GM19023 (cell line): ENCODE measurements at regions not wholly inside any gene's neighbourhood (a gene's known extent, or its start where the extent isn't known, plus 50 kb on each side); places are given as distances from the start of the nearest gene placed in this dataset.
"Not testable (repeated sequence)": the region's sequence is repeated elsewhere in the genome, so short reads cannot be mapped to it uniquely, and the experiment has no call there.

Experiments
- ATAC-seq: cut with Tn5 transposase; IDR thresholded peaks from one replicate; pipeline ENCODE4 v1.9.1; 2021; ENCODE audit warnings: mild to moderate bottlenecking, moderate library complexity; ENCODE audit not compliant: unreplicated experiment

GRCh38 chr18:8912348-8913326 lies 189.9 kb upstream of the NDUFV2 start:
- no peak for ATAC-seq

DNA sequence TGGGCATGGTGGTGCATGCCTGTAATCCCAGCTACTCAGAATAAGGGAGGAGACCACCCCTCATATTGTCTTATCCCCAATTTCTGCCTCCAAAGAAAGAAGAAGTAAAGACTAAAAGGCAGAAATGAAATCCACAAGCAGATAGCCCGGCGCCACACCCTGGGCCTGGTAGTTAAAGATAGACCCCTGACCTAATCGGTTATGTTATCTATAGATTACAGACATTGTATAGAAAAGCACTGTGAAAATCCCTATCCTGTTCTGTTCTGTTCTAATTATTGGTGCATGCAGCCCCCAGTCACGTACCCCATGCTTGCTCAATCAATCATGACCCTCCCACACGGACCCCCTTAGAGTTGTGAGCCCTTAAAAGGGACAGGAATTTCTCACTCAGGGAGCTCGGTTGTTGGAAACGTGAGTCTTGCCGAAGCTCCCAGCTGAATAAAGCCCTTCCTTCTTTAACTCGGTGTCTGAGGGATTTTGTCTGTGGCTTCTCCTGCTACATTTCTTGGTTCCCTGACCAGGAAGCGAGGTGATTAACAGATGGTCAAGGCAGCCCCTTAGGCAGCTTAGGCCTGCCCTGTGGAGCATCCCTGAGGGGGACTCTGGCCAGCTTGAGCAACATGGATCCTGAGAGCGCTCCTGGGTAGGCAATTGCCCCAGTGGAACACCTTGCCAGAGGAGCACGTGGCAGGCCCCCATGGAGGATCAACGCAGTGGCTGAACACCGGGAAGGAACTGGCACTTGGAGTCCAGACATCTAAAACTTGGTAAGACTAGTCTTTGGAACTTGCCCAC lies 188.7 kb upstream of the NDUFV2 start:
- ATAC-seq: not testable (repeated sequence)

DNA sequence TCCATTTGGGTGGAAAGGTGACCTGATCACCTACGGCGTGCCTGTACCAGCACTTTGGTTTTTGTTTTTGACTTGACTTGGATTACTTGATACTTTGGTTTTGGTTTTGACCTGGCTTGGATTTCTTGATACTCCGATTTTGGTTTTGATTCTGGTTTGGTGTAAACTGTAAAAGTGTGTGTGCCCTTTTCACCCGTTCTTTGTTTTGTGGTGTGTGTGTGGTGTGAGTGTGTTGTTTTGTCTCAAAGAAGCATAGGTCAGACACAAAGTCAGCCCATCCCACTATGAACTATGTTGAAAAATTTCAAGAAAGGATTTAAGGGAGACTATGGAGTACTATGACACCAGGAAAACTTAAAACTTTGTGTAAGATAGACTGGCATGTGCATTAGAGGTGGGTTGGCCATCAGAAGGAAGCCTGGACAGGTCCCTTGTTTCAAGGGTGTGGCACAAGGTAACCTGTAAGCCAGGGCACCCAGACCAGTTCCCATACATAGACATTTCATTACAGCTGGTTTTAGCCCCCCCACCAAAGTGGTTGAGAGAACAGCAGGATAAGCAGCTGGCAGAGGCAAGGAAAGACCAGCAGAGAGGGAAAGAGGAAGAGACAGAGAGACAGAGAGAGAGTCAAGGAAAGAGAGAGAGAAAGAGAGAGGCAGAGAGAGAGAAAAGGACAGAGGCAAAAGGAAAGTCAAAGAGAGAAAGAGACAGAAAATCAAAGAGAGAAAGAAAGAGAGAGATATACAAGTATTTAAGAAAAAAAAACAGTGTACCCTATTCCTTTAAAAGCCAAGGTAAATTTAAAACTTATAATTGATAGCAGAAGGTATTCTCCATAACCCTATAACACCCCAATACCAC lies 187.9 kb upstream of the NDUFV2 start:
- not testable (repeated sequence) for ATAC-seq

DNA sequence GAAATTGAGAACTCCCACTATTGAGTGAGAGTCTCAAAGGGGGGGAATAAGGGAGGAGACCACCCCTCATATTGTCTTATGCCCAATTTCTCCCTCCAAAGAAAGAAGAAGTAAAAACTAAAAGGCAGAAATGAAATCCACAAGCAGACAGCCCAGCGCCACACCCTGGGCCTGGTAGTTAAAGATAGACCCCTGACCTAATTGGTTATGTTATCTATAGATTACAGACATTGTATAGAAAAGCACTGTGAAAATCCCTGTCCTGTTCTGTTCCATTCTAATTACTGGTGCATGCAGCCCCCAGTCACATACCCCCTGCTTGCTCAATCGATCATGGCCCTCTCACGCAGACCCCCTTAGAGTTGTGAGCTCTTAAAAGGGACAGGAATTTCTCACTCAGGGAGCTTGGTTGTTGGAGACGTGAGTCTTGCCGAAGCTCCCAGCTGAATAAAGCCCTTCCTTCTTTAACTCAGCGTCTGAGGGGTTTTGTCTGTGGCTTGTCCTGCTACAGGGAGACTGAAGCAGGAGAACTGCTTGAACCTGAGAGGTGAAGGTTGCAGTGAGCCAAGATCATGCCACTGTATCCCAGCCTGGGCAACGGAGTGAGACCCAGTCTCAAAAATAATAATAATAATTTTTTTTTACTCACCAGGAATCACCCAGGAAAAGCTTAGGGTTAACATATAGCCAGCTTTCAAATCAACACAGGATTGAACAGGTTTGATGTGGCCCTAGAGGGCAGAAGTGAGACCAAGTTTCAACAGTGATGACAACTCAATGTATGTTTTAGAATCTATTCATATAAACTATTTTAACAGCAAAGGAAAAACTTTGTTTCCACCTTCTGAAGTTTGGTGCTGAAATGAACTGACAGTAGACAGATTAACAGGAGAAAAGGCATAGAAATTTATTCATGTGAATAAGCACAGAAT lies 181.4 kb upstream of the NDUFV2 start:
- not testable (repeated sequence) for ATAC-seq

- ATAC-seq: no peak
These were observed 176.0 kb upstream of the NDUFV2 start for GRCh38 chr18:8926464-8926863.

- no peak for ATAC-seq
These were observed 174.5 kb upstream of the NDUFV2 start for GRCh38 chr18:8928044-8928443.

- ATAC-seq: no peak
These were observed 173.4 kb upstream of the NDUFV2 start for GRCh38 chr18:8928847-8929780.

DNA sequence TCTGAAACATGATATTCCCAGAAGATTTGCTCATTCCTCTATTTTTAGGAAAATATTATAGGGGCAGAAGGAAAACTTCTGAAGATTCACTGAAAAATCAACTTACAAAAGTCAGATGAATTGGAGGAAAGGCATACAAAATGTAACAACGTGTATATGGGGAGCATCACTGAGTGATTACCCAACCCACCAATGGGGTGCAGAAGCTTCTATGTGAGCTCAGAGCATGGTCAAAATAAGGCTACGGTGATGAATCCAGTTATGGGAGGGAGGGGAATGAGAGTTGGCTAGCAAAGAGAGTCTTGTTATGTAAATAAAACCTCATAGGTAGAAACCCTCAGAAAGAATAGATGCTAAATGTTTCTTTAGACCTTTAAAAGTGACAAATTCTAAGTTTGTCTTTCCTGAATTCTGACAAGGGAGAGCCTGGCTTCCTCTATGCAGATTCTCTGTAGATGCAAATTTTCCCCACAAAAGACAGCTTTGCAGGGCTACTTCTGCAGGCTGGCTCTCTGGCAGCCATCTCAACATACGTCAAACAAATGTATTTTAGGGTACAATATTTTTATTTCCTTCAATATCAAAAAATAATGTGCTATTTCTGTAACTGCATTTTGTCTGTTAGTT lies 171.4 kb upstream of the NDUFV2 start:
- no peak for ATAC-seq

- ATAC-seq: no peak
These were observed 169.6 kb upstream of the NDUFV2 start for GRCh38 chr18:8932866-8933265.

GRCh38 chr18:8933714-8934284 lies 168.7 kb upstream of the NDUFV2 start:
- no peak for ATAC-seq

DNA sequence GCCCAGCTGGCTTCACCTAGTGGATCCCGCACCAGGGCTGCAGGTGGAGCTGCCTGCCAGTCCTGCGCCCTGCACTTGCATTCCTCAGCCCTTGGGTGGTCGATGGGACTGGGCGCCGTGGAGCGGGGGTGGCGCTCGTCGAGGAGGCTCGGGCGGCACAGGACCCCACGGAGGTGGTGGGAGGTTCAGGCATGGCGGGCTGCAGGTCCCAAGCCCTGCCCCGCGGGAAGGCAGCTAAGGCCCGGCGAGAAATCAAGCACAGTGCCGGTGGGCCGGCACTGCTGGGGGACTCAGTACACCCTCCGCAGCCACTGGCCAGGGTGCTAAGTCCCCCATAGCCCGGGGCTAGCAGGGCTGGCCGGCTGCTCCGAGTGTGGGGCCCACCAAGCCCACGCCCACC lies 167.2 kb upstream of the NDUFV2 start:
- not testable (repeated sequence) for ATAC-seq

DNA sequence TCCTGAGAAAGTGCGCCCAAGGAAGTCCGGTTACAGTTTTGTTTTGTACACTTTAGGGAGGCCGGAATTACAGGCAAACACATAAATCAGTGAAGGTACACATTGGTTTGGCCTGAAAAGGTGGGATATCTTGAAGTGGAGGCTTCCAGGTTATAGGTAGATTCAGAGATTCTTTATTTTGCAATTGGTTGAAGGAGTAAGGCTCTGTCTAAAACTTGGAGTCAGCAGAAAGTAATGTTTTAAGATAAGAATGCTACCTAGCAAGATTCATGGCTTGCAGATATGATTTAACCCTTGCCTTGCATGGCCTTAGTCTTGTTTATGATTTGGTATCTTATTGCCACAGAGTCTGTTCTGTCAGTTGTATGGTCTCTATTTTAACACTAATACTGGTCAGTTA lies 165.9 kb upstream of the NDUFV2 start:
- ATAC-seq: no peak

GRCh38 chr18:8937160-8938094 lies 165.1 kb upstream of the NDUFV2 start:
- ATAC-seq: no peak

GRCh38 chr18:8938817-8939216 lies 163.7 kb upstream of the NDUFV2 start:
- ATAC-seq: no peak

DNA sequence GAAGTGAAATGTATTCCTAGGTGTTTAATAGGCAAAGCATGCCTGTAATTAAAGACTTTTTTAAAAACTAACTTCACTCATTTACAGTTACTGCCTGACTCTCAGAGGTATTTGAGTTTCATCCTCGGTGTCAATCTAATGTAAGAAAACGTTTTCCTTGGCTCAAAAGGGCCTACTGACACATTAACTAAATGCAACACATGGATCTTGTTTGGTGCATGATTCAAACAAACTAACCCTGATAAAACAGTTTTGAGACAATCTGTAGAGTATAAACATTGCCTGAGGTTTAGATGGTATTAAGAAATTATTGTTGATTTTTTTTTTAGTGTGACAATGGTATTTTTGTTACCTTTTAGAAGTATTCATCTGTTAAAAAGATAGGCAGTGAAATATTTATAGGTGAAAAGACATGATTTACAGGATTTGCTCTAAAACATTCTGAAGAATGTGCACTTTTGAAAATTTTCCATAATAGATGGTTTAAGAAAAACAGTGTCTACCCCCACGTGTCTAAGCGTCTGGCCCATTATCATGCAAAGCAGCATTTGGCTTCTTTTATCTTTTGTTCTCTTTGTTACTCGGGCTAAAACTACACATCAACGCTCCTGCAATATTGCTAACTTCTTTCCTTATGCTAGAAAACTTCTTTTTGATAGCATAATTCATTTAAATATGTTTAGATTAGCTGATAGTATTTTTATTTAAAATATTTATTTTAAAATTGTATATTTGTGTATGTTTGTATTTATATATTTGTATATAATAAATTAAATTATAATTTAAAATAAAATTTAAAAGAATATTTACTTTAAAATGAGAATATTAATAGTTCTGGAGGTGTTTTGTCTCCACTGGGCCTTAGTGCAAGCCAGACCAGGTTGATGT lies 160.2 kb upstream of the NDUFV2 start:
- ATAC-seq: no peak
